ENCODE measurements at regions not wholly inside any gene's neighbourhood (a gene's known extent, or its start where the extent isn't known, plus 50 kb on each side); places are given as distances from the start of the nearest gene placed in this dataset.

GRCh38 chr6:84579404-84579803, 185.0 kb downstream of the TBX18 start:
- TF ChIP-seq SUZ12 (IDR thresholded peaks at IDR 0.05) (no peak), BHLHE40 (IDR thresholded peaks at IDR 0.05; ENCODE audit: borderline replicate concordance) (no peak)

Measured in HEK293T (cell line).